K562 (cell line): ENCODE measurements at regions not wholly inside any gene's neighbourhood (a gene's known extent, or its start where the extent isn't known, plus 50 kb on each side); places are given as distances from the start of the nearest gene placed in this dataset.

Experiments used
- ATAC-seq: fragments of 200-7000 bp; cut with Tn5 transposase; 3 replicates; pipeline ENCODE4 v1.9.1; 2020; ENCODE audit warnings: moderate library complexity
- BruUV-seq: library from RNA; stranded (reverse); fragments of 400-500 nt; replicated peaks from 2 replicates; lab custom pipeline; 2021; lab: Mats Ljungman, UMichigan
- CTCF ChIA-PET: fragments of 300-600 bp; formaldehyde crosslinking; extraction: SDS; loops from one replicate; lab custom pipeline; 2021; ENCODE audit warnings: low intra/inter-chr PET ratio; lab: Yijun Ruan, JAX
- POLR2A ChIA-PET: fragments of 300-600, 350-650 bp; sonication (Branson Sonifier 250); formaldehyde crosslinking; extraction: SDS; loops from one replicate; lab custom pipeline; 2021; ENCODE audit warnings: antibody characterized with exemption, inconsistent platforms; lab: Yijun Ruan, JAX
- DNase-seq, 4 experiments: peaks; one replicate each; pipeline versions ENCODE4 v3.0.0 to v3.0.0-alpha.2; 2011 to 2018; ENCODE audit warnings: low spot score in 3 of 4, mixed read lengths in 3 of 4; ENCODE audit errors: extremely low read depth in 1 of 4
- FAIRE-seq: peaks from 2 replicates; lab custom pipeline; 2011; peaks lifted over from hg19 to GRCh38; lab: Jason Lieb, UNC
- H2AFZ ChIP-seq: 2 replicates; pipeline ENCODE4 v1.6.0; 2011; ENCODE audit warnings: low read depth, low read length, control low read depth, inconsistent platforms
- H3K27ac ChIP-seq: fragments of 200-600 bp; 3 replicates; pipeline ENCODE4 v1.8.0; 2011; ENCODE audit warnings: low read depth, mild to moderate bottlenecking, control low read depth, inconsistent platforms, low read length, moderate library complexity, mixed read lengths; ENCODE audit errors: extremely low read depth
- H3K27me3 ChIP-seq, 2 experiments: fragments of 300-600 bp in 1 of 2; 2 replicates in 1 of 2; 3 replicates in 1 of 2; pipeline versions ENCODE4 v1.6.0 to v1.8.0; 2011; ENCODE audit warnings: inconsistent platforms in 2 of 2, low read length in 2 of 2, mild to moderate bottlenecking in 1 of 2, mixed read lengths in 1 of 2, moderate library complexity in 1 of 2; ENCODE audit not compliant: control insufficient read depth in 2 of 2, insufficient read depth in 2 of 2
- H3K36me3 ChIP-seq: fragments of 300-600 bp; 3 replicates; pipeline ENCODE4 v1.8.0; 2011; ENCODE audit warnings: mild to moderate bottlenecking, low read length, inconsistent platforms; ENCODE audit not compliant: control insufficient read depth, insufficient read depth
- H3K4me1 ChIP-seq, 2 experiments: fragments of 200-600 bp in 1 of 2; replicated peaks in 1 of 2; 2 replicates in 1 of 2; 3 replicates in 1 of 2; pipeline versions ENCODE4 v1.5.1 to v1.8.0; 2011; ENCODE audit warnings: inconsistent platforms in 2 of 2, low read length in 2 of 2, mild to moderate bottlenecking in 1 of 2, mixed read lengths in 1 of 2, moderate library complexity in 1 of 2; ENCODE audit not compliant: control insufficient read depth in 2 of 2, insufficient read depth in 2 of 2
- H3K4me2 ChIP-seq: 2 replicates; pipeline ENCODE4 v1.6.1; 2011; ENCODE audit warnings: low read length, control low read depth, inconsistent platforms, mixed read lengths; ENCODE audit not compliant: insufficient read depth
- H3K4me3 ChIP-seq: fragments of 200-600 bp; sonication (generic), shearing (Covaris generic); 2 replicates; pipeline ENCODE4 v1.5.1; 2016; ENCODE audit warnings: control low read depth, inconsistent platforms
- H3K79me2 ChIP-seq: fragments of 200-600 bp; 3 replicates; pipeline ENCODE4 v1.8.0; 2011; ENCODE audit warnings: low read length, inconsistent platforms; ENCODE audit not compliant: control insufficient read depth, insufficient read depth
- H3K9ac ChIP-seq, 2 experiments: 2 replicates each; pipeline versions ENCODE4 v1.6.0 to v1.6.1; 2011; ENCODE audit warnings: low read depth in 2 of 2, low read length in 2 of 2, control low read depth in 1 of 2, inconsistent platforms in 1 of 2, mild to moderate bottlenecking in 1 of 2, mixed read lengths in 1 of 2; ENCODE audit not compliant: insufficient read depth in 1 of 2
- H3K9me1 ChIP-seq: one replicate; pipeline ENCODE4 v1.6.0; 2011; ENCODE audit warnings: inconsistent platforms, mild to moderate bottlenecking, low read length, moderate library complexity; ENCODE audit not compliant: control insufficient read depth, insufficient read depth
- H3K9me3 ChIP-seq: replicated peaks from 2 replicates; pipeline ENCODE4 v1.5.1; 2011; ENCODE audit warnings: low read depth, low read length, inconsistent platforms; ENCODE audit not compliant: control insufficient read depth, insufficient read depth
- H4K20me1 ChIP-seq: replicated peaks from 2 replicates; pipeline ENCODE4 v1.6.1; 2011; ENCODE audit warnings: low read length, inconsistent platforms, mixed read lengths; ENCODE audit not compliant: control insufficient read depth, insufficient read depth
- ATF2 ChIP-seq: sonication (generic); formaldehyde crosslinking; IDR thresholded peaks from 2 replicates; pipeline ENCODE4 v1.8.1; 2022; ENCODE audit warnings: missing genetic modification reagents
- DACH1 ChIP-seq: fragments of 450-650 bp; IDR thresholded peaks from 2 replicates; pipeline ENCODE4 v1.6.1; 2018; ENCODE audit not compliant: partially characterized antibody
- GMEB1 ChIP-seq: fragments of 250-450 bp; sonication (Bioruptor Pico); IDR thresholded peaks from 2 replicates; pipeline ENCODE4 v1.4.0; 2020; ENCODE audit warnings: mild to moderate bottlenecking
- HDAC1 ChIP-seq, 2 experiments: fragments of 450-650 bp; IDR thresholded peaks; 2 replicates each; pipeline ENCODE4 v1.6.1; 2016 to 2017; ENCODE audit warnings: inconsistent platforms in 1 of 2, mild to moderate bottlenecking in 1 of 2, moderate library complexity in 1 of 2
- L3MBTL2 ChIP-seq: fragments of 450-650 bp; IDR thresholded peaks from 2 replicates; pipeline ENCODE4 v1.6.1; 2016; ENCODE audit warnings: mild to moderate bottlenecking, moderate library complexity
- PHTF2 ChIP-seq: fragments of 250-450 bp; sonication (Bioruptor Pico); IDR thresholded peaks from 2 replicates; pipeline ENCODE4 v1.5.0; 2021; ENCODE audit warnings: mild to moderate bottlenecking
- ZNF133 ChIP-seq: fragments of 250-450 bp; sonication (Bioruptor Pico); IDR thresholded peaks from 2 replicates; pipeline ENCODE4 v1.4.0; 2020; ENCODE audit warnings: mild to moderate bottlenecking
- ZNF23 ChIP-seq: fragments of 250-450 bp; sonication (Bioruptor Pico); IDR thresholded peaks from 2 replicates; pipeline ENCODE4 v1.4.0; 2020; ENCODE audit warnings: mild to moderate bottlenecking
- in situ Hi-C: fragments of 300-500 bp; cut with MboI; formaldehyde crosslinking; loops from 4 replicates; pipeline ENCODE4 v1.15.0; 2018; ENCODE audit warnings: inconsistent platforms, mixed read lengths
- intact Hi-C: fragments of 100-400 bp; cut with micrococcal nuclease; formaldehyde crosslinking; loops from 2 replicates; pipeline ENCODE4 v1.14.2; 2022

GRCh38 chr13:58950911-58951310 lies 1212.8 kb downstream of the DIAPH3 start:
- no peak overlapping the region for H3K27ac ChIP-seq
- H3K27me3 ChIP-seq, result no peaks in the 10 kb centered on the region
- no peaks in the 10 kb centered on the region for H4K20me1 ChIP-seq
- CTCF ChIA-PET, result no interaction called here
- H3K9me3 ChIP-seq, result no peaks in the 10 kb centered on the region
- FAIRE-seq, result no peak
- no peak for ATAC-seq
- no peak overlapping the region for H3K9ac ChIP-seq
- H3K4me3 ChIP-seq, result no peak overlapping the region
- DNase-seq, result no peak
- no peak overlapping the region for H3K4me2 ChIP-seq
- BruUV-seq, result no TSS peak
- intact Hi-C loops (no loop called here), in situ Hi-C loops (no loop called here)
- no peaks in the 10 kb centered on the region for H3K4me1 ChIP-seq
- H3K79me2 ChIP-seq, result no peaks in the 10 kb centered on the region
- TF ChIP-seq PHTF2, result no peak
- no peak for TF ChIP-seq ZNF133 (CRISPR knock-in tag)
- TF ChIP-seq HDAC1 (IDR thresholded peaks at IDR 0.05), result no peak
- TF ChIP-seq L3MBTL2, result no peak
- no peak for TF ChIP-seq ZNF23 (CRISPR knock-in tag)
- TF ChIP-seq GMEB1 (CRISPR knock-in tag), result no peak
- no peak for TF ChIP-seq ATF2
- no peak for TF ChIP-seq DACH1
- no peak overlapping the region for H2AFZ ChIP-seq
- POLR2A ChIA-PET, result no interaction called here
- no peaks in the 10 kb centered on the region for H3K36me3 ChIP-seq
- no peaks in the 10 kb centered on the region for H3K9me1 ChIP-seq
